NCI-H1694 (cell line): ENCODE measurements at regions not wholly inside any gene's neighbourhood (a gene's known extent, or its start where the extent isn't known, plus 50 kb on each side); places are given as distances from the start of the nearest gene placed in this dataset.
"Not testable (repeated sequence)": the region's sequence is repeated elsewhere in the genome, so short reads cannot be mapped to it uniquely, and the experiment has no call there.

ENCODE experiments used
- DNase-seq: peaks from one replicate; lab custom pipeline; 2025; lab: John Stamatoyannopoulos, UW

GRCh38 chr2:43013821-43014345, 212.5 kb downstream of the ZFP36L2 start:
- no peak for DNase-seq

DNA sequence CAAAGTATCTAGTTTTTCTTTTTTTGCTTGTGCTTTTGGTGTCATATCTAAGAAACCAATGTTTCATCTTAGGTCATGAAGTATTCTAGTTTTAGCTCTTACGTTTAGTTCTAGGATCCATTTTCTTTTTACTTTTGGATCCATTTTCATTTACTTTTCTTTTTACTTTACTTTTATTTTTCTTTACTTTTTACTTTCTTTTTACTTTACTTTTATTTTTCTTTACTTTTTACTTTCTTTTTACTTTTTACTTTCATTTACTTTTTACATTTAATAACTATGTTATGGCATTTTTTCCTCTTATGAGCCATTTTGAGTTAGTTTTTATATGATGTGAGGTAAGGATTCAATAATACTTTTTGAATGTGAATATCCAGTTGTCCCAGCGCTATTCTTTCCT, 213.4 kb downstream of the ZFP36L2 start:
- DNase-seq = no peak

- no peak for DNase-seq
These were observed 215.3 kb downstream of the ZFP36L2 start for GRCh38 chr2:43011158-43011491.

GRCh38 chr2:43010438-43011157, 215.8 kb downstream of the ZFP36L2 start:
- DNase-seq = no peak

DNA sequence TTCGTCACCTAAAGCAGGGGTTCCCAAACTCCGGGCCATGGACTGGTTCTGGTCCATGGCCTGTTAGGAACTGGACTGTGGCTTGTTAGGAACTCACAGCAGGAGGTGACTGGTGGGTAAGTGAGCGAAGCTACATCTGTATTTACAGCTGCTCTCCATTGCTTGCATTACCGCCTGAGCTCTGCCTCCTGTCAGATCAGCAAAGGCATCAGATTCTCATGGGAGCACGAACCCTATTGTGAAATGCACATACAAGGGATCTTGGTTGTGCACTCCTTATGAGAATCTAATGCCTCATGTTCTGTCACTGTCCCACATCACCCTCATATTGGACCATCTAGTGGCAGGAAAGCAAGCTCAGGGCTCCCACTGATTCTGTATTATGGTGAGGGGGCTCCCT, 217.0 kb downstream of the ZFP36L2 start:
- DNase-seq = no peak

DNA sequence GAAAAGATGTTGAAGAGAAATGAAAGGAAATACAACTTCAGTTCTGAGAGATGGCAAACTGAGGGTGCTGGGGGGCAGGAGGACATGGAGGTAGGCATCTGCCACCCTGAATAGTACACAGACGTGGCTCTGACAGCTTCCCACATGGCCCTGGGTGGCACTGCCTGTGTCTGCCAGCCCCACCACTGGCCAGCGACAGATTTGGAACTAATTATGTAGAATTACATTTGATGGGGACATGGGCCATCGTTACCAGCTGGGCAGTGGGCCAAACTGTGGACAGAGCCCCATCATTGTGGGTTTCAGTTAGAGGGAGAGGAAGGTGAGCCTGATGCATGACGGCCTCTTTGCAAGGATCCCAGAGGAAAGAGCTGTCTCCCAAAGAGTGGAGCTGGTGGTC, 216.0 kb upstream of the HAAO start:
- DNase-seq = no peak

DNA sequence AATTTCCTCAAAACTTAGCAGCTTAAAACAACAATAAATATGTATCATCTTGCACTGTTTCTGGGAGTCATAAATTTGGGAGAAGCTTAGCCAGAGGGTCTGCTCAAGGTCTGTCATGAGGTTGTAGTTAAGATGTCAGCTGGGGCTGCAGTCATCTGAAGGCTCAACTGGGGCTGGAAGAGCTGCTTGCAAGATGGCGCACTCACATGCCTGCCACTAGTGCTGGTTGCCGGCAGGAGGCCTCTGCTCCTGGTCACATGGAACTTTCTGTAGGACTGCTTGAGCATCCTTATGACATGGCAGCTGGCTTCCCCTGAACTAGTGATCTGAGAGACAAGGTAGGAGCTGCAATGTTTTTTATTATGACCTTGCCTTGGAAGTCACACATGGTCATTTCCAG, 215.5 kb upstream of the HAAO start:
- DNase-seq = no peak

DNA sequence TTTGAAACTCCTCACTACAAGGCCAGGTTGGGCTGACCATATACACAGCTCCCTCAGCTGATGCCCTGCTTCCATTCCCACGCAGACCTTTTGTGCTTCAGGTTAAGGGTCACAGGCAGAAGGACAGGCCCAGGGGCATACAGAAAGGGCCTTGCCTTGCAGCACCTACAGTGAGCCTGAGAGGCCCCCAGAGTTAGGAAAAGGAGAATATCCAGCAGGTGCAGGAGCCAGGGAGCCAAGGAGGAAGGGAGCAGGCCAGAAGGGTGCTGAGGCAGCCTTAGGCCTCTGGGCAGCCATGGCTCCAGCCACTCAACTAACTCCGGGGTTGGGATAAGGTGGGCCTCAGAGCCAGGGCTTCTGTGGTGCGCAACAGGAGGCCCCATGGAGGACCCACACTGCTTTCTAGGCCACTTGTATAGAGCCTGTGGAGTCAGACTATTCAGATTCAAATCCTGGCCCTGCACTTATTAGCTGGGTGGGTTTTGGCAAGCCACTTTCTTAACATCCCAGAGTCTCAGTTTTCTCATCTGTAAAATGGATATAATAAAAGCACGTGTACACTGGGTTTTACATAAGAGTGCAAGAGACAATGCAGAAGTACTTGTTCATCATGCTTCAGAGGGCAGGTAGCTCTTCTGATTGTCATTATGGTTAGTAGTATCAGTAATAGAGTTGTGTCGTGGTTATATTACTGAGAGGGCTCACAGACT, 214.6 kb upstream of the HAAO start:
- no peak for DNase-seq

DNA sequence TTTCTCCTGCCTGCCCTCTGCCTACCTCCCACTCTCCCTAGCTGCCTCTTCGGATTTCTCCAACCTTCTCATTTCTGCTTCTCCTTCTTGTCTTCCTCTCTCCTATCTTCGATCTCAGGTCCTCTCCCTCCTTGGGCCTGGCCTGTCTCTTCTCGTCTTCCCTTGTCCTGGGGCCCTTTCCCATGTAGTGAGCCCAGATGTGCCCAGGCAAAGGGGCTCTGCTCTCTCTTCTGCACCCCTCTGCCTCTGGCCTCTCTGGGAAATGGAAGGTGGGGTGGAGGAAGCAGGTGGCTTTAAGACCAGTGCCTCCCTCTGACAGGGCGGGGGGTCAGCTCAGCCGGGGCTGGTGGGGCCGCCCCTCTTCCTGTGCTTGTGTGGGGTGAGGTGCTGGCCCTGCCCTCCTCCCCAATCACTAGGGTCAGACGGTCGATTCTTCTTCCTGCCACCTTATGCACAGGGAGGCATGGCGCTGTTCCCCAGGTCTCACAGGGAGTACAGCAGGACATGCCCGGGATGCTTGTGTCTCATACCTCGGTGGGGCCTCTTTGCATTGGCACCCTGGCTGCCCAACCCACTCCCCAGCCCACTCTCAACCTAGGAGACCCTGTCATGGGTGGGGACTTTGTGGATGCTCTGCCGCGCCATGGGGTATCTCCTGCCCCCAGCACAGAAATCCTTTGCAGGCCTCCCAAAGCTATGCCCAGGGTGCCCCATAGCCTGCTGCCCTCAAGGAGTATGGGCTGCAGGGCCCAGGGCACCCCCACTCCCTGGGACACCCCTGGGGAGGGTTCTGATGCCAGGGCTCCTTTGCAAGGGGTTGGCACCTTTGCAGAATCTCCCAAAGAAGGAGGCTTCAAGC, 213.8 kb upstream of the HAAO start:
- DNase-seq = no peak

DNA sequence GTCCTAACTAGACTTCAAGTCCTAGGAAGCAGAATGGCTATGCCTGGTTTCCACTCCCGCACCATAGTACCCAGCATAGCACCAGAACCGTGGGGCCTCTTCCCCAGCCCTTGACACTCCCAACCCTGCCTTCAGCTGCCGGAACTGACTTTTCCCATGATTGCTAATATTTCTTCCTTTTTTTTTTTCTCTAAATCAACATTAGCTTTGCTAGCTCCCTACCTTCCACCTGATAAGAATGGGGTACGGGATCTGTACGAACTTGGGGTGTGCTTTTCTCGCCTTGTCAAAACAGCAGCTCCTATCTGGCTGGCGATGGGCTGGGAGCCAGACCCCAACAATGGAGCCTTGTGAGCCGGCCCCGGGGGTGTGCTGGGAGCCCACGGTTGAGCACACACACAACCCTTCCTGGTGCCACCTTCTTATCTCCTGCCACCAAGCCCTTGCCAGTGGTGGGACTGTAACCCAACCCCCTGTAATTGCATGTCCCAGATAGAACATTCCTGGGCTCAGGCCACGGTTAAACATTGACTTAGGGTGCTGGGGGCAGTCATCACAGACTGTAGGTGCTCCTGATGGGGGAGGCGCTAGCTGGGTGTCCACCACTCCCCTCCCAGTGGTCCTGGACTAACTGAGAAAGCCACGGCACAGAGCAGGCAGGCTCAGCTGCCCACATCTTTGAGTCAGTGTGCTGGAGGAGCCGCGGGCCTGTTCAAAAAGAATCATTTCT, 213.0 kb upstream of the HAAO start:
- no peak for DNase-seq

GRCh38 chr2:43004879-43005244, 212.5 kb upstream of the HAAO start:
- no peak for DNase-seq

GRCh38 chr2:43004126-43004865, 211.9 kb upstream of the HAAO start:
- not testable (repeated sequence) for DNase-seq

DNA sequence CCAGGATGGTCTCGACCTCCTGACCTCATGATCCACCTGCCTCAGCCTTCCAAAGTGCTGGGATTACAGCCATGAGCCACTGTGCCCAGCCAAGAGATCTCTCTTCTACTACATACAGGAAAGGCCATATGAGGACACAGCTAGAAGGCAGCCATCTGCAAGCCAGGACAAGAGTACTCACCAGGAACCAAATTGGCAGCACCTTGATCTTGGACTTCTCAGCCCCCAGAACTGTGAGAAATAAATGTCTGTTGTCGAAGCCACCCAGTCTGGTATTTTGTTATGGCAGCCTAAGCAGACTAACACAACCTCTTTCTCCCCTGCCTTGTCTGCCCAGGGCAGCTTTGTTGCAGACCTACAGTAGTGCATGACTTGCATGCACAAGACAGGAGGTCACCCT, 211.3 kb upstream of the HAAO start:
- no peak for DNase-seq

DNA sequence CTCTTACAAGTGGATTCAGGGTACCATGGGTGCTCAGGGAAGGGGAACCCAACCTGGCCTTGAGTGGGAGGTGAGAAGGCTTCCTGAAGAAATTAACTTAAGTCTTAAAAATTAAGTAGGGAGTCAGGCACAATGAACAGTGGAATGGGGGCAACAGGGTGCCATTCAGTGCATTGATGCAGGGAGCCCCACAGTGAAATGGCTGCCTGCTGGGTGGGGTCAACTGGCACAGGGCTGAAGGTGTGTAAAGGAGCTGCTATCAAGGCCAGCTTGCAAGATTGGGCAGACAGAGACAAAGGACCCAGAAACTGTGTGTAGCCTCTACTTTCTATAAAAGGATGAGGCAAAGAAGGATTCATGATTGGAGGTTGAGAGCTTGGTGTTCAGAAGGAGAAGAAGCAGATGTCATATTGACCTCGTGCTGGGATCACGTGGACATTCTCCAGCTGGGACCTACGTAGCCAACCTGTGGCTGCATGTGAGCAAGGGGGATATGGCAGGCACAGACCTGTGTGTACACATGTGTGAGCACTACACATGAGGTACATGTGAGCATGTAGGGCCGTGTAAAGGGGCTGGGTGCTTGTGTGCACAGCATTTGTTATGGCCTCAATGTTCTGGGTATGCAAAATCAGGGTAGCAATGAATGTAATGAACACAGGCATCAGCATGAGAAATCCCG, 209.5 kb upstream of the HAAO start:
- DNase-seq = no peak

DNA sequence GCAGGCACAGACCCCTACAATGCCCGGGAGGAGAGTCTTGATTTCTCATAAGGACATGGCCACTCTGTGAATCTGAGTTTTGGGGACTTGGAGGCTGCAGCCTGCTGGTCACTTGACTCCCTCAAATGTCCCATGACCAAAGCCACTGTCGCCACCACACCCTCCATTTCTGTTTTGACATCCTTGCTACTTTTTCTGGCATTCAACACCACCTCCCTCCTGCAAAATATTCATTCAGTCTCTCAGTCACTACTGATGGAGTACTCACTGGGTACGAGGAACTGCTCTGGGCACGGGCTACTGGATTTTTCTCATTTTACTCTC, 208.6 kb upstream of the HAAO start:
- DNase-seq = no peak

- no peak for DNase-seq
These were observed 208.1 kb upstream of the HAAO start for GRCh38 chr2:43000242-43001054.

DNA sequence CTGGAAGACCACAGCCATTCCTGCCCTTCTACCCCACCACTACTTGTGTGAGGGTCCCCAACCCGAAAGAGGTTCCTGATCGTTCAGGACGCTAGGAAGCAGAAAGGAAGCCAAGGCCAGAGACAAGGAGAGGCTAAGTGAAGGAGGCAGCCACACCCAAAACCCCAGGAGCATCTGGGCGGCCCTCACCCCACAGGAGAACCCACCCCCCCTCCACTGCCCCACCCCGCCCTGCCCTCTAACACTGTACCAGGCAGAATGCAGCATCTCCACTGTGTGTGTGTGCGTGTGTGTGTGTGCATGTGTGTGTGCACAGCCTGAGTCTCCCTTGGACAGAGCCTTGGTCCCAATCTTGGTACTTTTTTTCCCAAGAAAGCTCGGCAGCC, 207.5 kb upstream of the HAAO start:
- DNase-seq = no peak

- no peak for DNase-seq
These were observed 207.0 kb upstream of the HAAO start for GRCh38 chr2:42999391-42999841.

DNA sequence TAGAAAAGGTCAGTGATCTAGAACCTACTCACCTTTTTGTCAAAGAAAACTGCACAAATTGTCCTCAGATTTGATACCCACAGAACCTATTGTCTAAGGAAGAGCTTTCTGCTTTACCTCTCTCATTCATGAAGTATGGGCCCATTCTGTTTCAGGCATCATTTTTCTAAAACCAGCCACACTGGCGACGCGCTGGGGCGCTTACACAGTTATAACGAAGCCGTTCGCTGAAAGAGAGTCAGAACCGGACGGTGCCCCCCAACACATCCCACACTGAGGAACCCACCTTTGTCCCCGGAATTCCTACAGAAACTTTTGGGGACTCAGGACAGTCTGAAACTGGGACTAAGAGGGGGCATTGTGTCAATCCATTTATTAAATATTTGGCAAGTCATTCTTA, 206.3 kb upstream of the HAAO start:
- DNase-seq = no peak

- no peak for DNase-seq
These were observed 204.1 kb upstream of the HAAO start for GRCh38 chr2:42996528-42996927.
